ENCODE measurements at regions not wholly inside any gene's neighbourhood (a gene's known extent, or its start where the extent isn't known, plus 50 kb on each side); places are given as distances from the start of the nearest gene placed in this dataset.
"Not testable (repeated sequence)": the region's sequence is repeated elsewhere in the genome, so short reads cannot be mapped to it uniquely, and the experiment has no call there.

- Histone ChIP-seq H3K27me3 (ENCODE audit: control insufficient read depth, insufficient read depth, low read length) (no peaks in the 10 kb centered on the region), H3K4me1 (ENCODE audit: control insufficient read depth, insufficient read depth, low read length) (no peaks in the 10 kb centered on the region), H3K9ac (ENCODE audit: low read depth, low read length) (no peak overlapping the region), H3K4me3 (ENCODE audit: low read depth, low read length) (no peak overlapping the region), H3K36me3 (ENCODE audit: control insufficient read depth, insufficient read depth, low read length) (no peaks in the 10 kb centered on the region), H3K9me3 (ENCODE audit: control insufficient read depth, insufficient read depth, low read length) (no peaks in the 10 kb centered on the region)
Measured at GRCh38 chr4:126627255-126627654, 1005.5 kb upstream of the INTU start.

GRCh38 chr4:126628933-126629332, 1003.8 kb upstream of the INTU start:
- H3K36me3 ChIP-seq (ENCODE audit: control insufficient read depth, insufficient read depth, low read length): no peaks in the 10 kb centered on the region
- no peak overlapping the region for H3K9ac ChIP-seq (ENCODE audit: low read depth, low read length)
- no peak overlapping the region for H3K4me3 ChIP-seq (ENCODE audit: low read depth, low read length)
- H3K4me1 ChIP-seq (ENCODE audit: control insufficient read depth, insufficient read depth, low read length): no peaks in the 10 kb centered on the region
- no peaks in the 10 kb centered on the region for H3K9me3 ChIP-seq (ENCODE audit: control insufficient read depth, insufficient read depth, low read length)
- H3K27me3 ChIP-seq (ENCODE audit: control insufficient read depth, insufficient read depth, low read length): no peaks in the 10 kb centered on the region

GRCh38 chr4:126630230-126630629, 1002.5 kb upstream of the INTU start:
- Histone ChIP-seq H3K9ac (ENCODE audit: low read depth, low read length) (no peak overlapping the region), H3K27me3 (ENCODE audit: control insufficient read depth, insufficient read depth, low read length) (no peaks in the 10 kb centered on the region), H3K36me3 (ENCODE audit: control insufficient read depth, insufficient read depth, low read length) (no peaks in the 10 kb centered on the region), H3K4me3 (ENCODE audit: low read depth, low read length) (no peak overlapping the region), H3K4me1 (ENCODE audit: control insufficient read depth, insufficient read depth, low read length) (no peaks in the 10 kb centered on the region), H3K9me3 (ENCODE audit: control insufficient read depth, insufficient read depth, low read length) (no peaks in the 10 kb centered on the region)

GRCh38 chr4:126633306-126633705, 999.5 kb upstream of the INTU start:
- no peaks in the 10 kb centered on the region for H3K36me3 ChIP-seq (ENCODE audit: control insufficient read depth, insufficient read depth, low read length)
- H3K4me3 ChIP-seq (ENCODE audit: low read depth, low read length): no peak overlapping the region

GRCh38 chr4:126637706-126638105, 995.1 kb upstream of the INTU start:
- H3K4me3 ChIP-seq (ENCODE audit: low read depth, low read length): no peak overlapping the region
- no peak overlapping the region for H3K9ac ChIP-seq (ENCODE audit: low read depth, low read length)
- H3K4me1 ChIP-seq (ENCODE audit: control insufficient read depth, insufficient read depth, low read length): no peaks in the 10 kb centered on the region
- H3K36me3 ChIP-seq (ENCODE audit: control insufficient read depth, insufficient read depth, low read length): no peaks in the 10 kb centered on the region
- H3K9me3 ChIP-seq (ENCODE audit: control insufficient read depth, insufficient read depth, low read length): no peaks in the 10 kb centered on the region
- H3K27me3 ChIP-seq (ENCODE audit: control insufficient read depth, insufficient read depth, low read length): no peaks in the 10 kb centered on the region

More at GRCh38 chr4:126633306-126633705, 999.5 kb upstream of the INTU start:
- no peak overlapping the region for H3K9ac ChIP-seq (ENCODE audit: low read depth, low read length)
- H3K4me1 ChIP-seq (ENCODE audit: control insufficient read depth, insufficient read depth, low read length): no peaks in the 10 kb centered on the region
- H3K9me3 ChIP-seq (ENCODE audit: control insufficient read depth, insufficient read depth, low read length): no peaks in the 10 kb centered on the region
- no peaks in the 10 kb centered on the region for H3K27me3 ChIP-seq (ENCODE audit: control insufficient read depth, insufficient read depth, low read length)

GRCh38 chr4:126647320-126647719, 985.4 kb upstream of the INTU start:
- Histone ChIP-seq H3K36me3 (ENCODE audit: control insufficient read depth, insufficient read depth, low read length) (no peaks in the 10 kb centered on the region), H3K27me3 (ENCODE audit: control insufficient read depth, insufficient read depth, low read length) (no peaks in the 10 kb centered on the region), H3K4me3 (ENCODE audit: low read depth, low read length) (no peak overlapping the region), H3K9ac (ENCODE audit: low read depth, low read length) (no peak overlapping the region), H3K9me3 (ENCODE audit: control insufficient read depth, insufficient read depth, low read length) (no peaks in the 10 kb centered on the region), H3K4me1 (ENCODE audit: control insufficient read depth, insufficient read depth, low read length) (no peaks in the 10 kb centered on the region)

GRCh38 chr4:126647756-126648397, 984.9 kb upstream of the INTU start:
- Histone ChIP-seq H3K36me3 (ENCODE audit: control insufficient read depth, insufficient read depth, low read length) (no peaks in the 10 kb centered on the region), H3K9ac (ENCODE audit: low read depth, low read length) (no peak overlapping the region), H3K9me3 (ENCODE audit: control insufficient read depth, insufficient read depth, low read length) (no peaks in the 10 kb centered on the region), H3K4me3 (ENCODE audit: low read depth, low read length) (no peak overlapping the region), H3K27me3 (ENCODE audit: control insufficient read depth, insufficient read depth, low read length) (no peaks in the 10 kb centered on the region), H3K4me1 (ENCODE audit: control insufficient read depth, insufficient read depth, low read length) (no peaks in the 10 kb centered on the region)

GRCh38 chr4:126658411-126658810, 974.3 kb upstream of the INTU start:
- H3K27me3 ChIP-seq (ENCODE audit: control insufficient read depth, insufficient read depth, low read length): no peaks in the 10 kb centered on the region
- no peaks in the 10 kb centered on the region for H3K9me3 ChIP-seq (ENCODE audit: control insufficient read depth, insufficient read depth, low read length)

GRCh38 chr4:126661194-126661593, 971.6 kb upstream of the INTU start:
- Histone ChIP-seq H3K4me1 (ENCODE audit: control insufficient read depth, insufficient read depth, low read length) (no peaks in the 10 kb centered on the region), H3K27me3 (ENCODE audit: control insufficient read depth, insufficient read depth, low read length) (no peaks in the 10 kb centered on the region), H3K36me3 (ENCODE audit: control insufficient read depth, insufficient read depth, low read length) (no peaks in the 10 kb centered on the region), H3K4me3 (ENCODE audit: low read depth, low read length) (no peak overlapping the region), H3K9me3 (ENCODE audit: control insufficient read depth, insufficient read depth, low read length) (no peaks in the 10 kb centered on the region), H3K9ac (ENCODE audit: low read depth, low read length) (no peak overlapping the region)

More at GRCh38 chr4:126658411-126658810, 974.3 kb upstream of the INTU start:
- H3K36me3 ChIP-seq (ENCODE audit: control insufficient read depth, insufficient read depth, low read length): no peaks in the 10 kb centered on the region
- H3K9ac ChIP-seq (ENCODE audit: low read depth, low read length): no peak overlapping the region
- H3K4me1 ChIP-seq (ENCODE audit: control insufficient read depth, insufficient read depth, low read length): no peaks in the 10 kb centered on the region
- H3K4me3 ChIP-seq (ENCODE audit: low read depth, low read length): no peak overlapping the region

GRCh38 chr4:126664839-126665238, 967.9 kb upstream of the INTU start:
- Histone ChIP-seq H3K4me1 (ENCODE audit: control insufficient read depth, insufficient read depth, low read length) (no peaks in the 10 kb centered on the region), H3K4me3 (ENCODE audit: low read depth, low read length) (no peak overlapping the region), H3K27me3 (ENCODE audit: control insufficient read depth, insufficient read depth, low read length) (no peaks in the 10 kb centered on the region), H3K9me3 (ENCODE audit: control insufficient read depth, insufficient read depth, low read length) (no peaks in the 10 kb centered on the region), H3K9ac (ENCODE audit: low read depth, low read length) (no peak overlapping the region), H3K36me3 (ENCODE audit: control insufficient read depth, insufficient read depth, low read length) (no peaks in the 10 kb centered on the region)

- not testable (repeated sequence) for H3K9ac ChIP-seq (ENCODE audit: low read depth, low read length); H3K4me1 ChIP-seq (ENCODE audit: control insufficient read depth, insufficient read depth, low read length); H3K4me3 ChIP-seq (ENCODE audit: low read depth, low read length); H3K27me3 ChIP-seq (ENCODE audit: control insufficient read depth, insufficient read depth, low read length); H3K36me3 ChIP-seq (ENCODE audit: control insufficient read depth, insufficient read depth, low read length); H3K9me3 ChIP-seq (ENCODE audit: control insufficient read depth, insufficient read depth, low read length)
Measured at GRCh38 chr4:126670038-126670437, 962.7 kb upstream of the INTU start.

GRCh38 chr4:126678618-126679017, 954.1 kb upstream of the INTU start:
- no peak overlapping the region for H3K4me3 ChIP-seq (ENCODE audit: low read depth, low read length)
- H3K27me3 ChIP-seq (ENCODE audit: control insufficient read depth, insufficient read depth, low read length): no peaks in the 10 kb centered on the region
- H3K4me1 ChIP-seq (ENCODE audit: control insufficient read depth, insufficient read depth, low read length): no peaks in the 10 kb centered on the region
- no peak overlapping the region for H3K9ac ChIP-seq (ENCODE audit: low read depth, low read length)
- no peaks in the 10 kb centered on the region for H3K36me3 ChIP-seq (ENCODE audit: control insufficient read depth, insufficient read depth, low read length)
- H3K9me3 ChIP-seq (ENCODE audit: control insufficient read depth, insufficient read depth, low read length): no peaks in the 10 kb centered on the region
